Stimulated activated memory B cell treated with anti-CD40 and anti-IgM and Interleukin-4, amounts not matched to agents 10 μg/mL and 1 μg/mL and 100 μg/mL, for 72 hours (primary cell): ENCODE measurements at regions not wholly inside any gene's neighbourhood (a gene's known extent, or its start where the extent isn't known, plus 50 kb on each side); places are given as distances from the start of the nearest gene placed in this dataset.

Experiments used
- ATAC-seq: fragments of 150-1000 bp; cut with Tn5 transposase; 2 replicates; pipeline ENCODE4 v1.10.0; 2021
- H3K27ac Mint-ChIP-seq: one replicate; pipeline ENCODE4 v1.8.0; 2022; ENCODE audit warnings: mild to moderate bottlenecking, mixed read lengths
- H3K27me3 Mint-ChIP-seq: one replicate; pipeline ENCODE4 v1.8.0; 2022; ENCODE audit warnings: mixed read lengths
- H3K36me3 Mint-ChIP-seq: one replicate; pipeline ENCODE4 v1.8.0; 2022; ENCODE audit warnings: mixed read lengths
- H3K4me1 Mint-ChIP-seq: one replicate; pipeline ENCODE4 v1.8.0; 2022; ENCODE audit warnings: mixed read lengths
- H3K4me3 Mint-ChIP-seq: one replicate; pipeline ENCODE4 v1.8.0; 2022; ENCODE audit warnings: mild to moderate bottlenecking, moderate library complexity, mixed read lengths
- H3K9me3 Mint-ChIP-seq: one replicate; pipeline ENCODE4 v1.8.0; 2022; ENCODE audit warnings: mixed read lengths

GRCh38 chr12:67519484-67520433 lies 128.8 kb upstream of the DYRK2 start:
- no peak for ATAC-seq
- Mint-ChIP-seq H3K9me3 (no peaks in the 10 kb centered on the region), H3K27ac (no peak overlapping the region), H3K36me3 (no peaks in the 10 kb centered on the region), H3K27me3 (no peaks in the 10 kb centered on the region), H3K4me1 (peaks cover 16% of the 10 kb centered on the region), H3K4me3 (no peak overlapping the region)

GRCh38 chr12:67520606-67521005 lies 127.9 kb upstream of the DYRK2 start:
- Mint-ChIP-seq H3K9me3 (no peaks in the 10 kb centered on the region), H3K27me3 (no peaks in the 10 kb centered on the region), H3K4me1 (peaks cover 14% of the 10 kb centered on the region), H3K36me3 (no peaks in the 10 kb centered on the region), H3K4me3 (no peak overlapping the region), H3K27ac (no peak overlapping the region)
- ATAC-seq, result no peak

- Mint-ChIP-seq H3K4me1 (peaks cover 14% of the 10 kb centered on the region), H3K27ac (no peak overlapping the region), H3K9me3 (no peaks in the 10 kb centered on the region), H3K36me3 (no peaks in the 10 kb centered on the region), H3K27me3 (no peaks in the 10 kb centered on the region), H3K4me3 (no peak overlapping the region)
- ATAC-seq, result no peak
These were observed 126.3 kb upstream of the DYRK2 start for GRCh38 chr12:67522222-67522621.

- Mint-ChIP-seq H3K4me1 (peaks cover 14% of the 10 kb centered on the region), H3K4me3 (no peak overlapping the region), H3K36me3 (no peaks in the 10 kb centered on the region), H3K9me3 (no peaks in the 10 kb centered on the region), H3K27ac (no peak overlapping the region), H3K27me3 (no peaks in the 10 kb centered on the region)
- ATAC-seq, result no peak
These were observed 125.0 kb upstream of the DYRK2 start for GRCh38 chr12:67523538-67523937.

- Mint-ChIP-seq H3K9me3 (no peaks in the 10 kb centered on the region), H3K36me3 (no peaks in the 10 kb centered on the region), H3K4me1 (peaks cover 14% of the 10 kb centered on the region), H3K4me3 (no peak overlapping the region), H3K27ac (no peak overlapping the region), H3K27me3 (peaks cover 9% of the 10 kb centered on the region)
- no peak for ATAC-seq
These were observed 123.5 kb upstream of the DYRK2 start for GRCh38 chr12:67524861-67525616.

- Mint-ChIP-seq H3K27me3 (peaks cover 13% of the 10 kb centered on the region), H3K9me3 (no peaks in the 10 kb centered on the region), H3K4me1 (peaks cover 14% of the 10 kb centered on the region), H3K27ac (no peak overlapping the region), H3K36me3 (no peaks in the 10 kb centered on the region), H3K4me3 (no peak overlapping the region)
- no peak for ATAC-seq
These were observed 123.0 kb upstream of the DYRK2 start for GRCh38 chr12:67525617-67525884.

GRCh38 chr12:67526129-67526528 lies 122.4 kb upstream of the DYRK2 start:
- Mint-ChIP-seq H3K4me1 (peaks cover 14% of the 10 kb centered on the region), H3K9me3 (no peaks in the 10 kb centered on the region), H3K27me3 (peaks cover 13% of the 10 kb centered on the region), H3K27ac (no peak overlapping the region), H3K36me3 (no peaks in the 10 kb centered on the region), H3K4me3 (no peak overlapping the region)
- ATAC-seq, result no peak

GRCh38 chr12:67531051-67531450 lies 117.5 kb upstream of the DYRK2 start:
- Mint-ChIP-seq H3K27me3 (peaks cover 22% of the 10 kb centered on the region), H3K4me3 (no peak overlapping the region), H3K4me1 (peaks cover 3% of the 10 kb centered on the region), H3K9me3 (no peaks in the 10 kb centered on the region), H3K27ac (no peak overlapping the region), H3K36me3 (no peaks in the 10 kb centered on the region)
- ATAC-seq, result no peak

- no peak for ATAC-seq
- no peaks in the 10 kb centered on the region for H3K4me1 Mint-ChIP-seq
- H3K9me3 Mint-ChIP-seq, result no peaks in the 10 kb centered on the region
- peaks cover 22% of the 10 kb centered on the region for H3K27me3 Mint-ChIP-seq
- H3K27ac Mint-ChIP-seq, result no peak overlapping the region
- H3K4me3 Mint-ChIP-seq, result no peak overlapping the region
- H3K36me3 Mint-ChIP-seq, result no peaks in the 10 kb centered on the region
These were observed 117.0 kb upstream of the DYRK2 start for GRCh38 chr12:67531501-67531900.

- no peaks in the 10 kb centered on the region for H3K9me3 Mint-ChIP-seq
- no peak for ATAC-seq
- H3K4me3 Mint-ChIP-seq, result no peak overlapping the region
- no peaks in the 10 kb centered on the region for H3K36me3 Mint-ChIP-seq
- no peak overlapping the region for H3K27ac Mint-ChIP-seq
- H3K4me1 Mint-ChIP-seq, result no peaks in the 10 kb centered on the region
- H3K27me3 Mint-ChIP-seq, result peaks cover 22% of the 10 kb centered on the region
These were observed 115.4 kb upstream of the DYRK2 start for GRCh38 chr12:67533159-67533558.

- Mint-ChIP-seq H3K27ac (no peak overlapping the region), H3K36me3 (no peaks in the 10 kb centered on the region), H3K9me3 (no peaks in the 10 kb centered on the region), H3K27me3 (peaks cover 22% of the 10 kb centered on the region), H3K4me3 (no peak overlapping the region), H3K4me1 (no peaks in the 10 kb centered on the region)
- ATAC-seq, result no peak
These were observed 114.5 kb upstream of the DYRK2 start for GRCh38 chr12:67534046-67534445.

- ATAC-seq, result no peak
- Mint-ChIP-seq H3K27ac (no peak overlapping the region), H3K36me3 (no peaks in the 10 kb centered on the region)
These were observed 113.9 kb upstream of the DYRK2 start for GRCh38 chr12:67534681-67535080.

GRCh38 chr12:67535176-67535575 lies 113.4 kb upstream of the DYRK2 start:
- H3K27ac Mint-ChIP-seq, result no peak overlapping the region
- H3K4me1 Mint-ChIP-seq, result no peaks in the 10 kb centered on the region
- no peak overlapping the region for H3K4me3 Mint-ChIP-seq
- no peak for ATAC-seq
- H3K27me3 Mint-ChIP-seq, result peaks cover 12% of the 10 kb centered on the region
- H3K9me3 Mint-ChIP-seq, result no peaks in the 10 kb centered on the region
- H3K36me3 Mint-ChIP-seq, result no peaks in the 10 kb centered on the region

More at GRCh38 chr12:67534681-67535080, 113.9 kb upstream of the DYRK2 start:
- H3K9me3 Mint-ChIP-seq, result no peaks in the 10 kb centered on the region
- peaks cover 17% of the 10 kb centered on the region for H3K27me3 Mint-ChIP-seq
- no peaks in the 10 kb centered on the region for H3K4me1 Mint-ChIP-seq
- no peak overlapping the region for H3K4me3 Mint-ChIP-seq

GRCh38 chr12:67535971-67536370 lies 112.6 kb upstream of the DYRK2 start:
- peaks cover 9% of the 10 kb centered on the region for H3K27me3 Mint-ChIP-seq

GRCh38 chr12:67539329-67539728 lies 109.2 kb upstream of the DYRK2 start:
- H3K27ac Mint-ChIP-seq, result no peak overlapping the region
- H3K36me3 Mint-ChIP-seq, result no peaks in the 10 kb centered on the region
- no peak overlapping the region for H3K4me3 Mint-ChIP-seq
- H3K4me1 Mint-ChIP-seq, result peaks cover 10% of the 10 kb centered on the region
- ATAC-seq, result no peak
- no peaks in the 10 kb centered on the region for H3K27me3 Mint-ChIP-seq
- H3K9me3 Mint-ChIP-seq, result no peaks in the 10 kb centered on the region

More at GRCh38 chr12:67535971-67536370, 112.6 kb upstream of the DYRK2 start:
- no peak overlapping the region for H3K4me3 Mint-ChIP-seq
- no peaks in the 10 kb centered on the region for H3K9me3 Mint-ChIP-seq
- ATAC-seq, result no peak
- peaks cover 1% of the 10 kb centered on the region for H3K4me1 Mint-ChIP-seq
- H3K36me3 Mint-ChIP-seq, result no peaks in the 10 kb centered on the region
- no peak overlapping the region for H3K27ac Mint-ChIP-seq

- no peaks in the 10 kb centered on the region for H3K27me3 Mint-ChIP-seq
- no peaks in the 10 kb centered on the region for H3K36me3 Mint-ChIP-seq
- no peak for ATAC-seq
- H3K4me3 Mint-ChIP-seq, result no peak overlapping the region
- peaks cover 10% of the 10 kb centered on the region for H3K4me1 Mint-ChIP-seq
- no peak overlapping the region for H3K27ac Mint-ChIP-seq
- H3K9me3 Mint-ChIP-seq, result no peaks in the 10 kb centered on the region
These were observed 108.6 kb upstream of the DYRK2 start for GRCh38 chr12:67539946-67540345.
